GM23248 (cell line): ENCODE measurements at regions not wholly inside any gene's neighbourhood (a gene's known extent, or its start where the extent isn't known, plus 50 kb on each side); places are given as distances from the start of the nearest gene placed in this dataset.

ENCODE experiments used
- EZH2 ChIP-seq: fragments of 200-600 bp; sonication (generic); IDR thresholded peaks from 2 replicates; pipeline ENCODE4 v1.6.1; 2018; ENCODE audit warnings: antibody characterized with exemption, mild to moderate bottlenecking; ENCODE audit not compliant: insufficient read depth, poor library complexity, severe bottlenecking
- EZH2phosphoT487 ChIP-seq: fragments of 200-600 bp; sonication (generic); IDR thresholded peaks from 2 replicates; pipeline ENCODE4 v1.6.1; 2018; ENCODE audit warnings: antibody characterized with exemption, moderate library complexity, mild to moderate bottlenecking, low read depth; ENCODE audit not compliant: insufficient read depth

DNA sequence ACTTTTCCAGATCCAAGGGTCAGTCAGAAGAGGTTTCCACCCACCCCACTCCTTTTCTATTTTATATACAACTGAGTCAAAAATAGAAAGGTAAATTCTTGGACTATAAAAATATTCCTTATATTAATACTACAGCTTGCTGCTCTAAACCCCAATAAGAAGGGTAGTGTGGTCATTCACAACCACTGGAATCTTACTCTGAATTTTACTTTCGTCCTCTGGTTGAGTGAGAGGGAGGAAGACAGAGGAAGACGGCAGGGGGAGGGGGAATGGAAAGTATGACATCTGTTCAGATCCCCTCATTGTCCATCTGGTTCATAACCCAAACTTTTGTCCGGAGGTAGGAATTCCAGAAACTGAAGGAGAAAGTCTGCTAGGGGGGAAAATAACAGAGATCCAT, 67.2 kb downstream of the MAF start:
- TF ChIP-seq EZH2 (no peak), EZH2phosphoT487 (no peak)
